Left cardiac atrium (tissue), 4 donors: ENCODE measurements at regions not wholly inside any gene's neighbourhood (a gene's known extent, or its start where the extent isn't known, plus 50 kb on each side); places are given as distances from the start of the nearest gene placed in this dataset.

Source experiments
- ATAC-seq, 2 donors: fragments of 200-7000 bp; cut with Tn5 transposase; one replicate each; pipeline ENCODE4 v1.9.1; 2020; ENCODE audit warnings: mild to moderate bottlenecking in 2 of 2, moderate library complexity in 2 of 2
- DNase-seq: peaks from one replicate; pipeline ENCODE4 v3.0.0-alpha.2; 2020
- intact Hi-C, 2 donors: fragments of 100-400 bp; cut with DNase I; formaldehyde crosslinking; loops; one replicate each; pipeline versions ENCODE4 v1.14.1 to v1.15.1; 2022 to 2023
- donor health status: DM: no; HTN: yes; CAD: no.
- donor health status: DM: no; HTN: yes; CAD: no; lungs with severe emphysema.
- donor health status: DM: yes; HTN: yes; CAD: no.
- donor health status: Dilated cardiomyopathy.

DNA sequence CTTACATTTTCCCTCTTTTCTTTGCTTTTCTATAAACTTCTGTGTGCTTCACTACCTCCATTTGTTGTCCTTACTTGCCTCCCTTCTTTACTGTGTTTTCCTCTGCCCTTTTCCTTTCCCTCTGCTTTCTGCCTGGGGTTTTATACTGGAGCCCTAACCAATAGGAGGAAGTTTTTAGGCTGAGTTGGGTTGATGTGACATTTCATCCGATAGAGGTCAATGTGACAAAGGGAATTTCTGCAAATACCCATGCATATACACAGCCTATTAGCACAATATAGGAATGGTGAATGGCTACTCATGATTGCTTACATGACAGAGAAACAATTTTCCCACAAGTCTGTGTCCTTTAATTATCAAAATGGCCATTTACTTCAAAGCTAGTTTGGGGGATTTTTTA, 153.0 kb upstream of the ARPP21 start:
- no peak for ATAC-seq
- no peak for DNase-seq
- intact Hi-C loops, result no loop called here

DNA sequence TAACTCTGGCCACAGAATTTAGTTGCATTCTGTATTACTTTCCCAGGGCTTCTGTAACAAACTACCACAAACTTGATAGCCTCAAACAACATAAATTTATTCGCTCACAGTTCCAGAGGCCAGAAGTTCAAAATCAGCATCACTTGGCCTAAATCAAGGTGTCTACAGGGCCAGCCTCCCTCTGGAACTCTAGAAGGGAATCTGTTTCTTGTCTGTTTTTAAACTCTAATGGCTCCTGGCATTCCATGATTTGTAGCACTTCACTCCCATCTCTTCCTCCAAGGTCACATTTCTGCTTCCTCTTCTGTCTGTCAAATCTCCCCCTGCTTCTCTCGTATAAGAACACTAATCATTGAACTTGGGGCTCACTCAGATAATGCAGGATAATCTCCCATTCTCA, 151.9 kb upstream of the ARPP21 start:
- intact Hi-C loops, result no loop called here
- DNase-seq (no peak), ATAC-seq (no peak)

GRCh38 chr3:35488526-35488925, 150.8 kb upstream of the ARPP21 start:
- intact Hi-C loops, result no loop called here
- DNase-seq, result no peak
- no peak for ATAC-seq

GRCh38 chr3:35492841-35493240, 146.5 kb upstream of the ARPP21 start:
- intact Hi-C loops, result no loop called here
- no peak for ATAC-seq
- no peak for DNase-seq

- intact Hi-C loops, result no loop called here
- ATAC-seq, result no peak
- DNase-seq, result no peak
These were observed 140.7 kb upstream of the ARPP21 start for GRCh38 chr3:35498506-35499210.

GRCh38 chr3:35500641-35501350, 138.5 kb upstream of the ARPP21 start:
- DNase-seq (no peak), ATAC-seq (no peak)
- intact Hi-C loops, result no loop called here

DNA sequence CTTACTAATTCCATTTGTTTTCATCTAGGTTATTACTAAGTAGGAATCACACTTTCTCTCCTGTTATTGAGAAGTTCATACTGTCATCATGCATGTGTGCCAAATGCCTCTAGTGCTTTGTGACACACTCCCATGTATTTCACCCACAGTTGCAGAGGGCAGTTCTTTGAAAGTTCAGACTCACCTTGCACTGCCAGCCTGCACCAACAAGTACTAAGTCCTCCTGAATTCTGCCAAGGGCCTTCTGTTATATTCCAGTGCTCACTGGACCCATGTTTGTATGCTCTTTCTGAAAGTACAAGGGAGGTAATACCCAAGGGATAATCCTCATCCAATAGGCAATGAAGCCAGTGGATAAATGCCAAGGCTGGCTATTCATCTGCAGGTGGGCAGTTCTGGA, 136.6 kb upstream of the ARPP21 start:
- DNase-seq (no peak), ATAC-seq (no peak)
- intact Hi-C loops, result no loop called here

DNA sequence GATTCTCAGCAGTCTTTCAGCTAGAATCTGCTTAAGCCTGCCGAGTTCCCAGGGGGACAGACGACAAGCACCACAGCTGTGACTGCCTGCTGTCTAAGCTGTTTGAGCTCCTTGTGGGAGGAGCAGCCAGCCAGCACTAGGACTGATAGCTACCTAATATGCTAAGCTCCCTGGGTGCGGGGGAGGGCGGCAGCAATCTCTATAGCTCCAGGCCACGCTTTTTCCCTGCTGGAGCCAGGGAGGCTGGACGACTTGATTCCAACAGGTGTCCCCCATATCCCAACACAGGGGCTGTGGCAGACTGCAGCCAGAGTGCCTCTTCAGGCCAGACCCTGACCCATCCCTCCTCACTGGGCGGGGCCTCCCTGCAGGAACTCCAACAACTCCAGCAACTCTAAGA, 134.1 kb upstream of the ARPP21 start:
- ATAC-seq, result no peak

DNA sequence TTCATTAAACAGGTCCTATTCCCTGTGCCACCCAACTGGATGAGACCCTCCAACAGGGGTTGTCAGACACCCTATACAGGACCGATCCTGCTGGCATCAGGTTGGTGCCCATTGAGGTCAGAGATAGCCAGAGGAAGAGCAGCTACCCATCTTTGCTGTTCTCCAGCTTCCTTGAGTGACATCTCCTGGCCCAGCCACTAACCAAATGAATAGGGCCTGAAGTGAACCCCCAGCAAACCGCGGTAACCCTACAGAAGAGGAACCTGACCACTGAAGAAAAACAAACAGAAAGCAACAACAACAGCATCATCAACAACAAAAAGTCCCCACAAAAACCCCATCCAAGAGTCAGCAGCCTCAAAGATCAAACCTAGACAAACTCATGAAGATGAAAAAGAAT, 133.6 kb upstream of the ARPP21 start:
- intact Hi-C loops, result no loop called here
- DNase-seq (no peak), ATAC-seq (no peak)

More for the DNA sequence above, 134.1 kb upstream of the ARPP21 start:
- DNase-seq, result no peak
- intact Hi-C loops, result no loop called here

GRCh38 chr3:35519936-35520335, 119.4 kb upstream of the ARPP21 start:
- intact Hi-C loops, result no loop called here
- ATAC-seq, result no peak
- DNase-seq, result no peak

DNA sequence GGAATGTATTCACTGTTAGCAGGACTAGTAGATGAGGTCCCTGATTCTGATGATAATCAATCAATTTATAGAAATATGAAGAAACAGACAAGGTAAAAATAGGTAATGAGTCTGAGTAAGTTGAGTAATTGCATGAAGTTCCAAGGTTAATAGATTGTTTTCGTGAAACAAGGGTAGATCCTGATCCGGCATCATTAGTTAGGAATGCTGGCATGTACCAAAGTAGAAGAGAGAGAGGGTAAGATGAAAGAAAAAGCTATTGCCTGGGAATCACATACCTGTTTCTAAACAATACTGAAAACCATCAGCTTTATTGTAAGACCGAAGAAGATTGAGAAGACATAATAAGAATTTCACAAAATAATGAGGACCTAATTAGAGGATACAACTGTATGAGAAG, 118.1 kb upstream of the ARPP21 start:
- DNase-seq, result no peak
- intact Hi-C loops, result no loop called here
- no peak for ATAC-seq

DNA sequence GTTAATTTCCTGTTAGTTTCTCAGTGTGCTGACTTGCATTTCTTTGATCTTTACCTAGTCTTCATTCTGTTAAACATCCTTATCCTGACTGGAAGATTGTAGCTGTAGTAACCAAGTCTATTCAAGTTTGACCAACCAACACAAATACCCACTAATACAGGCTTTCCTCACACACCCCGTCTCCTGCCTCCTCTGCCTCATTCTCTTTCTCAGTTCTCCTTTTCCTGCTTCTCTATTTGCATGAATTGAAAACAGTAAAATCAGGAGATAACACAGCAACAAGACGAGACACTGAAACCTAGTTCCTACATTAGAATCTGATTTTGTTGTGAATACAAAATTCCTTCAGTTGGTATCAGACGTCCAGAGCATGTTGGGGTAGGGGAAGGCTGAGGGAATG, 116.9 kb upstream of the ARPP21 start:
- intact Hi-C loops, result no loop called here

DNA sequence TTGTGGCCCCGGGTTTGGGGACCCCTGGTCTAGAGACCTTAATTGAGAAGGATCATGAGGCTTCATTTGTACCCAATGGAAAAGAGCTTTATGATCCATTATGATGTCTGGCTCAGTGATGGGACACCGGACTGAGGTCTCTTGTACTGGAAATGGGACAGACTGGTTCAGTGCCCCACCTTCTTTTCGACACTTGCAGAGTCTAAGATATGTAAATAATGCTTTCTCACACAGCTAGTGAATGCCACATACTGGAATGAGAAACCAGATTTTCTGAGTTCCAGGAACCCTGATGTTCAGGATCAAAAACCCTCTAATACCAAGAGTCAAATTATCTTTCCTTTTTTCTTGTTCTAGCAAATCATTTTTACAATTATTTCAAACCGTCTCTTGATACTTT, 116.3 kb upstream of the ARPP21 start:
- intact Hi-C loops, result no loop called here
- ATAC-seq (no peak), DNase-seq (no peak)

More for the DNA sequence above, 116.9 kb upstream of the ARPP21 start:
- ATAC-seq (no peak), DNase-seq (no peak)

DNA sequence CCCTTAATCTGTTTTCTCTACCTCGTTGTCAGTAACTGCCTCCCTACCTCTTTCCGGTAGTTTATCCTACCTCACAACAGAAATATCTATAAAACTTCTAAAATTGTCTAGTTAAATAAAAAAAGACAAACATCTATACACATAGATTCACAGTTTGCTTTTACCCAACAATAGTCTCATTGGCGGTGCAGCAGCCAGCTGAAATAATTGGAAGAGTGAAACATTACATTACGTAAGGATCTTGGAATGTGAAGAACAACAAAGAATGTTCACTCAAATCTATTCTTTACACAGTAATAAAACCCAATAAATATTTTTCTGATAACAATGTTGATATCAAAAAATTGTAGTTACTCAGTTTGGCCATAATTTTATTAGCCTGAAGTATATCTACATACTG, 115.5 kb upstream of the ARPP21 start:
- ATAC-seq, result no peak
- DNase-seq, result no peak
- intact Hi-C loops, result no loop called here

DNA sequence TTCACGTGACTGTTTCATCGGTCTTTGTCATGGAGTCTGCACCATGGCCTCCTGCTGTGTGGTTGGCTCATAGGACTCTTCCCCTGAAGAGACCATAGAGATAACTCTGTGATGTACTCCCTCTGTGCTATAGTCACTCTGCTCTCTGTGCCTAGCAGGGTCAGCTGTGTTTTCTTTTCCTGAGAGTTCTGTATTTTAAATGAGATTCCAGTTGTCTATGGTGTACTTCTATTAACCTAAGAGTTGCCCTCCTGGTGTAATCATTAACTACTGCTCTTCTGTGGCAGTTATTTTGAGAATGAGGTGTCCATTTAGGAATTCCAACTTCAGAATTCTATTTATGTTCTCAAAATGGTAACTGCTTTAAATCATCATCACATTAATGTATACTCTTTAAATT, 114.5 kb upstream of the ARPP21 start:
- DNase-seq, result no peak
- ATAC-seq, result no peak
- intact Hi-C loops, result no loop called here

DNA sequence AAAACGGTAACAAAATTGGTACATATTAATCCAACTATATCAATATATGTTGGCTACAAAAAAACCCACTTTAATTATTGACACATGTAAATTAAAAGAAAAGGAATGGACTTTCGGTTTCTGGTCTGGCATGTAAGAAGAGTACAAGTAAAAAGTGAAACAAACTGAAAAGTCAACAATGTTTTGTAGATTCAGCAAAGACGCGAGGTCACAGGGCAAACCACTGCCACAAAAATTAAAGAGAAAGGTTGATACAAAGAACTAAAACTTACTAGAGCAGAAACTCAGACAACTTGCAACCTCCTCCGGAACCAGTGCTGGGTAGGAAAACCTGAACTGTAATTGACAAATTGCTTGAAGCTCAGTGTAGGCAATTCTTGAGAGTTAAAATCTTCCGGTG, 110.6 kb upstream of the ARPP21 start:
- intact Hi-C loops, result no loop called here
- ATAC-seq, result no peak
- DNase-seq, result no peak

DNA sequence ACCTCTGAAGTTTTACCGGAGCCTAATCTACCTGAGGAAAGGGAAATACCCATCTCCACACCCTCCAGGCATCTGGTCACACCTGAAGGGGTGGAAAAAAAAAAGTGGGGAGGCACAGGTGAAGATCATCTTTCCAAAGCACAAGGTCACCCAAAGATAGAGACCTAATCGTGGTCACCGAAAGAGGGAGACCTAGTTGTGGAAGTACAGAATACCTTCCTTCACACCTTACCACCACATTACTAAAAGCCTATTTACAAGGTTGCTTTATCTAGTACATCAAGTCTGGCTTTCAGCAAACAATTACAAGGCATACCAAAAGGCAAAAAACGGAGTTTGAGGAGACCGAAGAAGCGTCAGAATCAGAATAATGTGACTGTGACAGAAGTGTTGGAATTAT, 110.0 kb upstream of the ARPP21 start:
- ATAC-seq (no peak), DNase-seq (no peak)
- intact Hi-C loops, result no loop called here

DNA sequence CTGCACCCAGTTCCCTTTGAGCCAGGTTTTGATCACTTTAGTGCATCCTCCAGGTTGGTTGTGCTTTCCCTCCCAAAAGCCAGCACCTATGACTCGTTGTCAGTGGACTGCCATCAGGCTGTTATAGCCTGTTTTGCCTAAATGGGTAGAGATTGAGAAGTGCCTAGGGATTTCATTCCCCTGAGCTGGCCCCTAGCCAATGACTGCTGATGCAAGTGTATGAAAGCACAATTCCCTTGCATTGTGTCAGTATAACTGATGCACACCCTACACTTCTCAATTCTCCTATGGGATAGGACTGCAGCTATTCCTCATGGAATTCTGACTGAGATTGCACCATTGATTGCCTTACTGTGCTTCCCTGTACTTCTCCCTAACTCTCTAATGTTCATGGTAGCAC, 102.1 kb upstream of the ARPP21 start:
- intact Hi-C loops, result no loop called here
- ATAC-seq, result no peak
- no peak for DNase-seq

DNA sequence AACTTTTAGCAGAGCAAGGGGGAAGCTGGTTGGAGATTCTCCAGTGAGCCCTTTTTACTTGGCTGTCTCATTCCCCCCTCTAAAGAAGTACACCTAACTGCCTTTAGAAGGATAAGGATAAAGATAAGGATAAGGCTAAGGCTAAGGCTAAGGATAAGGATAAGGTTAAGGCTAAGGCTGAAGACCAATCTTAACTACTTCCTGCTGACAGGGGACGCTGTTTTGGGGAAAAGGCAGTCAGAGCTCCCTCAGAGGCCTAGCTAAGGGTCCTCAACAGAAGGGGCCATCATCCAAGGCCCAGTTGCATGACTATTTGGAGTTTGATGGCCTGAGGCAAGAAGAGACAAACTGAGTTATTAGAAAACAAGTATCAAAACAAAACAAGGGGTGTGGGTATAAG, 94.3 kb upstream of the ARPP21 start:
- no peak for ATAC-seq
- intact Hi-C loops, result no loop called here
- DNase-seq, result no peak

GRCh38 chr3:35549690-35550089, 89.6 kb upstream of the ARPP21 start:
- peak; percentile 24 for DNase-seq
- ATAC-seq, result no peak
- intact Hi-C loops, result no loop called here

DNA sequence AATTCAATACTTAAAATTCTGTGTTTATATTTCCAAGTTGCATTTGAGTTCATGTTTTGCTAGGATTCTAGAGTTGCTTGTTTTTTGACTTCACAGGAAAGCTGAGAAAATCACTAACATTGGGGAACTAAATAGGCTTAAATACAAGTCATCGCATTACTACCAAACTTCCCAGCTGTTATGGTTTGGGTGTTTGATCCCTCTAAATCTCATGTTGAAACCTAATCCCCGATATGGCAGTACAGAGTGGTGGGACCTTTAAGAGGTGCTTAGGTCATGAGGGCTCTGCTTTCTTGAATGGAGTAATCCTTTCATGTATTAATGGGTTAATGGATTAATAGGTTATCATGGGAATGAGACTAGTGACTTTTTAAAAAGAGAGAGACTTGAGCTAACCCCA, 77.2 kb upstream of the ARPP21 start:
- intact Hi-C loops, result no loop called here
- ATAC-seq (no peak), DNase-seq (no peak)
